ENCODE measurements at regions not wholly inside any gene's neighbourhood (a gene's known extent, or its start where the extent isn't known, plus 50 kb on each side); places are given as distances from the start of the nearest gene placed in this dataset.

GRCh38 chr4:42262701-42263490 lies 110.4 kb upstream of the BEND4 start:
- peak overlapping the region; percentile 96 for H3K27ac Mint-ChIP-seq (ENCODE audit: unreplicated experiment)
- H3K36me3 Mint-ChIP-seq (ENCODE audit: low read depth, unreplicated experiment): peaks cover 10% of the 10 kb centered on the region
- no peak overlapping the region for H3K4me3 Mint-ChIP-seq (ENCODE audit: unreplicated experiment)
- peaks cover 6% of the 10 kb centered on the region for H3K27me3 Mint-ChIP-seq (ENCODE audit: unreplicated experiment)
- DNase-seq (ENCODE audit: low spot score): no peak
- no peaks in the 10 kb centered on the region for H3K9me3 Mint-ChIP-seq (ENCODE audit: unreplicated experiment)
- TF ChIP-seq, protein P1, sequence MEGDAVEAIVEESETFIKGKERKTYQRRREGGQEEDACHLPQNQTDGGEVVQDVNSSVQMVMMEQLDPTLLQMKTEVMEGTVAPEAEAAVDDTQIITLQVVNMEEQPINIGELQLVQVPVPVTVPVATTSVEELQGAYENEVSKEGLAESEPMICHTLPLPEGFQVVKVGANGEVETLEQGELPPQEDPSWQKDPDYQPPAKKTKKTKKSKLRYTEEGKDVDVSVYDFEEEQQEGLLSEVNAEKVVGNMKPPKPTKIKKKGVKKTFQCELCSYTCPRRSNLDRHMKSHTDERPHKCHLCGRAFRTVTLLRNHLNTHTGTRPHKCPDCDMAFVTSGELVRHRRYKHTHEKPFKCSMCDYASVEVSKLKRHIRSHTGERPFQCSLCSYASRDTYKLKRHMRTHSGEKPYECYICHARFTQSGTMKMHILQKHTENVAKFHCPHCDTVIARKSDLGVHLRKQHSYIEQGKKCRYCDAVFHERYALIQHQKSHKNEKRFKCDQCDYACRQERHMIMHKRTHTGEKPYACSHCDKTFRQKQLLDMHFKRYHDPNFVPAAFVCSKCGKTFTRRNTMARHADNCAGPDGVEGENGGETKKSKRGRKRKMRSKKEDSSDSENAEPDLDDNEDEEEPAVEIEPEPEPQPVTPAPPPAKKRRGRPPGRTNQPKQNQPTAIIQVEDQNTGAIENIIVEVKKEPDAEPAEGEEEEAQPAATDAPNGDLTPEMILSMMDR (IDR thresholded peaks at IDR 0.05; ENCODE audit: unreplicated experiment): no peak
- peaks cover 13% of the 10 kb centered on the region for H3K4me1 Mint-ChIP-seq (ENCODE audit: unreplicated experiment)

- Mint-ChIP-seq H3K27ac (ENCODE audit: unreplicated experiment) (no peak overlapping the region), H3K27me3 (ENCODE audit: unreplicated experiment) (peaks cover 6% of the 10 kb centered on the region), H3K4me1 (ENCODE audit: unreplicated experiment) (peaks cover 13% of the 10 kb centered on the region), H3K36me3 (ENCODE audit: low read depth, unreplicated experiment) (peaks cover 10% of the 10 kb centered on the region), H3K4me3 (ENCODE audit: unreplicated experiment) (no peak overlapping the region), H3K9me3 (ENCODE audit: unreplicated experiment) (no peaks in the 10 kb centered on the region)
- DNase-seq (ENCODE audit: low spot score): no peak
- TF ChIP-seq, protein P1 (IDR thresholded peaks at IDR 0.05; ENCODE audit: unreplicated experiment): no peak
Measured at GRCh38 chr4:42265782-42266602, 113.5 kb upstream of the BEND4 start.

GRCh38 chr4:42267724-42268123 lies 115.3 kb upstream of the BEND4 start:
- TF ChIP-seq, protein P1 (IDR thresholded peaks at IDR 0.05; ENCODE audit: unreplicated experiment): no peak
- Mint-ChIP-seq H3K4me1 (ENCODE audit: unreplicated experiment) (peaks cover 2% of the 10 kb centered on the region), H3K9me3 (ENCODE audit: unreplicated experiment) (no peaks in the 10 kb centered on the region), H3K36me3 (ENCODE audit: low read depth, unreplicated experiment) (peaks cover 10% of the 10 kb centered on the region), H3K4me3 (ENCODE audit: unreplicated experiment) (no peak overlapping the region), H3K27ac (ENCODE audit: unreplicated experiment) (no peak overlapping the region), H3K27me3 (ENCODE audit: unreplicated experiment) (peaks cover 4% of the 10 kb centered on the region)
- DNase-seq (ENCODE audit: low spot score): no peak

- Mint-ChIP-seq H3K27ac (ENCODE audit: unreplicated experiment) (no peak overlapping the region), H3K36me3 (ENCODE audit: low read depth, unreplicated experiment) (peaks cover 10% of the 10 kb centered on the region)
- no peak for DNase-seq (ENCODE audit: low spot score)
Measured at GRCh38 chr4:42268824-42269223, 116.4 kb upstream of the BEND4 start.

More at GRCh38 chr4:42268824-42269223, 116.4 kb upstream of the BEND4 start:
- no peaks in the 10 kb centered on the region for H3K9me3 Mint-ChIP-seq (ENCODE audit: unreplicated experiment)
- H3K27me3 Mint-ChIP-seq (ENCODE audit: unreplicated experiment): peaks cover 4% of the 10 kb centered on the region
- H3K4me1 Mint-ChIP-seq (ENCODE audit: unreplicated experiment): no peaks in the 10 kb centered on the region
- TF ChIP-seq, protein P1 (IDR thresholded peaks at IDR 0.05; ENCODE audit: unreplicated experiment): no peak
- no peak overlapping the region for H3K4me3 Mint-ChIP-seq (ENCODE audit: unreplicated experiment)
